Hindlimb muscle (tissue), 1 donor: ENCODE measurements at regions not wholly inside any gene's neighbourhood (a gene's known extent, or its start where the extent isn't known, plus 50 kb on each side); places are given as distances from the start of the nearest gene placed in this dataset.

ENCODE experiments used
- DNase-seq: peaks from one replicate; pipeline ENCODE4 v3.0.0-alpha.2; 2013

DNA sequence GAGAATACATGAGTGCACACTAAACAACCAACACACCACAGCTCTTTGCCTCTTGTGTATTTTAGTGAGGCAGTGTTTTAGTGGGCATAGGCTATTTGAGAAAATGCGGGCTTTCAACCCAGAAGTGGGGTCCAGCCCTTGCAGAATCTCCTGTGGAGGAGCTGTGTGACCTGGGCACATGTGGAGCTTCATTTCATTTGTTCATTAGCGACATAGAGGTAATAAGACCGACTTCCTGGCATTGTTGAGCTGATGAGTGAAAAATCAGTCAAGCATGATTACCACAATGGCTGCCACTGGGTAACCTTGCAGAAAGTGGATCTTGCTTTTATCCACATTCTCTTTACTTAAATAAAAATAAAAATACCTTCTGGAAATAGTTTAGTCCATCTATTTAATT is 923.5 kb downstream of the BCL11B start:
- no peak for DNase-seq

DNA sequence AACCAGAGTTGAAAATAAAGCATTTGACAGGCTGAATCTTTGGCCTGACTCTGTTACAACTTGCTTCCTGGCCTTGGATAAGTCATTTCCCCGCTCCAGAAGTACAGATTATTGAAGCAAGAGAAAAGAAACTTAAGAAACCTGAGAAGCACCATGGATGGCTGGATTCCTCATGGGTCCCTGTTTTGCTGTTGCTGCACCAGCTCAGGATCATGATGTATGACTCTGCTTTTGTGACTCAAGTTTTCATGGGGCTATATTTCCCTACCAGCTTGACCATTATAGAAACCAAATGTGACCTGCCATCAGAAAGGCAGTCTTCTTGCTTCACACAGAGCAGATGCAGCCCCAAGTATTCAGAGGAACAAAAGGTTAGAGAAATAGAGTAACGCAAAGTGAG is 921.8 kb downstream of the BCL11B start:
- DNase-seq = no peak

DNA sequence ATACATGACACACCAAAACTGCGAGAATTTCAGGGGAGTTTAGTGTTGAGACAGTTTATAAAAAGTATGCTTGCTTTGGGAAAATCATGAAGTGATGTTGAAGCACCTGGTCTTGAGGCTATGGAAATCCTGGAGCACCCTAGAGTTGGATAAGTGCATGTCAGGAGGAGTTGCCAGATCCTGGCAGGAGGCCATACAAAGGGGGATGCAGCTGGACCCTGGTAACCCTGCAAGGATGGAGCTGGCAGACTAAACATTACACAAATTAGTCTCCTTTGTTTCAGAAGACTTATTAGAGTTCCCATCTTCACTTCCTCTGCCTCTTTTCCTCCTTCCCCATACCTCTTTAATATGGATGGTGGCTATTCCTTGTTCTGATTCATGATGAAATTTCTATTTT is 907.0 kb downstream of the BCL11B start:
- DNase-seq = no peak

DNA sequence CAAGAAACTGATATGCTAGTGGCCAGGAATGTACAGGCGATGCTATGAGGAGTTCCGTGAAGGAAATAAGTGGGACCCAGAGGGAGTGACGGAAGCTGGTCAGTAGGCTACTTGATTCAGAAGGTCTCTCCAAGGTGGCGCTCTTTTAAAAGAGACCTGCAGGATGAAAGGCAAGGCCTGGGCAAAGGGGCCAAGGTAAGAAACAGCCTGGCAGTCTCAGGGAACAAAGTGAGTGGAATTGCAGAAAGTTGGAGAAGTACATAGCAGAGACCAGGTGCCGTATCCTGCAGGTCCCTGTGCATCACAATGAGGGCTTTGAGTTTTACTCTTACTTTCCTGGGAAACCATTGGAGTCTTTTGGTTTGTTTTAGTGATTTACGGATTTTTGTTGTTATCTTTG is 905.6 kb downstream of the BCL11B start:
- DNase-seq = no peak

DNA sequence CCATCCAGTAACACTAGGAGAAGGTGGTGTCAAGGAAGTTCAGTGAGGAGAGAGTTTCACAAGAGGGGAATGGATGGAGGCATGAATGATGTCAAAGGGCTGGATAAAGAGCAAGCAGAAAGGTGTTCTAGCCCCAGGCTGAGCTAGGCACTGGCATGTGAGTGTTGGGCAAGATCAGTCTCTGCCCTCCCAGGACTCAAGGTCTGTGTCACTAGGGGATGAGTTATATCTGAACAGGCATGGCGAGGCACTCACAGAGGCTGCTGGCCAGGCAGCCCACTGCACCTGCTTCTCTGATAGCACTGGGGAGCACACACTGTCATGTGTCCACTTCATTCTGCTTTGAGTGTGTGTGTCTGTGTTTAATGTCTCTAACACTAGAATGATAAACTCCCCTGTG is 903.8 kb downstream of the BCL11B start:
- DNase-seq = no peak

DNA sequence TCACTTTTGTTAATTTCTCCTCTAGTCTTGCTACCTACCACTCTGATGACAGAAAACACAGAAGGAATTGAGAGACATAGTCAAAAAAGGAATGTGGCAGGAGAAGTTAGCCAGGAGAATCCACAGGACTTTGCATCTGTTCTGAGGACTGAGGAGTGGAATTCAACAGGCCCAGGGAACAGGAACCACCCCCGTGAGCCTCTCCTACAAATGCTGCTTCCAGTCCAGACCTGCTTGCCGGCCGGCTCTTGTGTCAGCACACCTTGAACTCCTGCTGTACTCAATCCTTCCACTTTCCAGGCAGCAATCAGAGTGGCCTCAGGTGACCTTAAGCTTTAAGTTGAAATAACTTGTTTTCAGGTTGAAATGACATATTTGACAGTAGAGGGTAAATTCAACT is 903.1 kb downstream of the BCL11B start:
- no peak for DNase-seq

DNA sequence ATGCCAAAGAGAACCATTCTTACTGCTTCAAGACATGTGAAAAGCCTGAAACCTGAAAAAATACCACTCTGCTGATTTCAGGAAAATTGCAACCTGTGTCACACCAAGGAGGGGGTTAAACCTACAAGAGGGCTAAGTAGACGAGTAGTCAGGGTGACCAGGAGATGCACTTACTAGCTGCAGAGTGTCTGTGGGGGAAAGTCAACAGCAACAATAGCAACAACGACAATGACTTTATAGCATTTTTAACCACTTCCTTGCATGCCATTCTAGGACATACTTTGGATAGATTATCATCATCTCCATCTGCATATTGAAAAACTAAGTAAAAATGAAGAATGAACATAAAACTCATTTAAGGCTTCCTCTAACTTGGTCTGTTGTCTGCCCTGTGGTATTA is 902.7 kb downstream of the BCL11B start:
- DNase-seq = no peak

DNA sequence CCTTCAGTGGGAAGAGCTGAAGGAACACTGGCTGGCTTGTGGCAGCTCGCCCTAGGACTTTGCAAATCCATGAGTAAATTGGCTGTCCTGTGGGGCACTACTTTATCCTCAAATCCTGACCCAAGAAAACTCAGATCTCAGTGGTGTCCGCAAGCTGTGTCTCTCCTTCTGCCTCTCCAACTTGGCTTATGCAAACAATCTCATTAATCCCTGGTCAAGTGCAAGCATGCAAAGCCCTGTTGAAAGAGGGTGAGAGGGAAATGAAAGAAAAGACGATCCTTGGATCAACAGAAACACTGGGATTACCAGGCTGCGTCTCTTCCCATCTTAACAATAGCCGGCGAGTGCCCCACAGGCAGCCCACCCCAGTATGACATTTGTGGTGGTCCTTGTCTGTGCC is 901.6 kb downstream of the BCL11B start:
- DNase-seq = no peak

DNA sequence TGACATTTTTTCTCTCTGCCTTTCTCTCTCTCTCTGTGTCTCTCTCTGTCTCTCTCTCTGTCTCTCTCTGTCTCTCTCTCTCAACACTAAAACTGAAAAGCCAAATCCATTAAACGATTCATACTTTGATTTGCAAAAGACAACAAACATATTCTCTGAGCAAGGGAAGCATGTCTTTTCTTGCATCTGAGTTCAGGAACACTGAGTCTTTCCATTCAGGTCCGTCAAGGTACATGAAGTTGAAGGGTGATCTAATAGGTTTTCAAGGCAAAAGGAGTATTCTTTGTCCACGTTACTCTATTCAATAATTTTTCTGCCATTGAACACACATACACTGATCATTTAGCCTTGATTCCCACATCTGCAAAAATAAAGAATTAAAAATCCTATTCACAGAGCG is 900.9 kb downstream of the BCL11B start:
- no peak for DNase-seq

DNA sequence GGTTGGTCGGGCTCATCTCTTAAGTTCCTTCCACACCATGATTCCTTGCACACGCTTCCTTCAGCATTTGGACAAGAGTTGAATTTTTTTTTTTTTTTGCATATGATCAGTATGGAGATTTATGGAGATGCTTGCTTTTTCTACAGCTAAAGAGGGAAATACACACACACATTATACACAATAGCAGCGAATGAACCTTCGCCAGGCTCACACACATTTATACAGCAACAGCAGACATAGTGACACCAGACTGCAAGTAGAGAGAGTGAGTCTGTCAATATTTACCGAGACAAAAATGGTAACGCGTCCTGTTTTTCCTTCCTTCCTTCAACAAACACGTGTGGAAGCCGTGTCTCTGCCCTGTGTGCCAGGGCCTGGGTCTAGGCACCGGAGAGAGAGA is 897.9 kb downstream of the BCL11B start:
- DNase-seq = no peak

DNA sequence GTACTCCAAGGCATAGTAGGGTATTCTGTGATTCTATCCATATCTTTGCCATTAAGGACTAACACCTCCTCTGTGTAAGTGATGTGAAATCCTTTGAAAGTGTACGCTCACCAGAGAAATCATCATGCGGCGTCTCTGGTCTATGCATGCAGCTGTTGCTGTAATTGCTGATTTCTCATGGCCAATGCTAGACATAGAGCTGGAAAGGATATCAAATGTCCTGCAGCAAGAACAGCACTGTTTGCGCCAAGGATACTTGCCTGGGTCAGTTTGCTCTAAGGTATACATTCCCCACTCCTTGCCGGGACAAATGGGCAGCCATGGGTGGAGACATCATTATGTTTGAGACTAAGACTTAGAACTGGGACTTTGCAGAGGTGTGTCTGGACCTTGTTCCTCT is 896.4 kb downstream of the BCL11B start:
- DNase-seq = no peak

DNA sequence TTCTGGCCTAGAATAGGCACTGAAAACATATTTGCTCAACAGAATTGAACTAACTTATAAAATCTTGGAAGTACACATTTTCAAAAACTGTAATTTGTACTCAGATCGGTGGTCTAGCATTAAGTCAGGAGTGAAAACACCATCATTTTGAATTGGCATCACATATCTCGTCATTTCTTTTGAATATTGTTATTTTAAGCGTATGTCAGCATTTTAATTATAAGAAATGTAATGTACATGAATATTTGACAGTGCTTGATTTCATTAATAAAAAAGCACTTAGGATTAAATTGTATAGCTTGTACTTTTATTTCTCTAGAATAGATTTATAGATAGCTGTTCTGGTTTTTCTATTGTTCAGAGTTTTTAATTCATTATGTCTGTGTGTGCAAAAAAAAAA is 892.2 kb downstream of the BCL11B start:
- no peak for DNase-seq

DNA sequence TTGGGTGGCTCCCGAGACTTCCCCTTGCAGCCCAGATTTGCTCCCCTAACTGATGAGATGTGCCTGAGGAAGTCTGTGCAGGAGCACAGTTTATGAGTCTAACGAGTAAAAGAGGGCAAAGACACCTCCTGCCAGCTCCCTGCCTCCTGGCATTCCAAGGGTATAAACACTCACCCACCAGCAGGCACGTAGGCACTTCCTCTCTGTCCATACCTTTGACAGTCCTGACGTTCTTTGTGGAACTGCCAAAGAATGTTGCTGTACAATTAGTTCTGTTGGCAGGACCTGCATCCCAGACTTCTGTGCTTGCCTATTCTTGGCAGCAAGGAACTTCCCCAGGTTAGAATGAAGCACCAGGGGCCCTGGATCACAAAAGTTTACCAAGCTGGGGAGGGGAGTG is 889.3 kb downstream of the BCL11B start:
- DNase-seq = no peak

DNA sequence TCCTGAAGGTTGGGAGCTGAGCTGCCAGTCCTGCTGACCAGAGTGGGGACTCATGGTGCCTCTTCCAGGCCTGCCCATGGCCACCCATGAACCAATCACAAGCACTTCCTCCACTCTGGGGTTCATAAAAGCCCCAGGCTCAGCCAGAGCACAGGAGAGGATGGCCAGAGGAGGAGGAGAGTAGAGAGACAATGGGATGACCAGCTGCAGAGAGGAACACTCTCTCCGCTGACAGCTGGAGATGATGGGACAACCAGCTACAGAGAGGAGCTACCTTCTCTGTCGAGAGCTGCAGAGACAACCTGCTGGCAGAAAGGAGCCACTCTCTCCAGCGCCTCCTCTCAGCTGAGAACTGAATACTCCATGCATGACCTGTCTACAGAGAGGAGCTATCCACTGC is 886.1 kb downstream of the BCL11B start:
- DNase-seq = no peak

DNA sequence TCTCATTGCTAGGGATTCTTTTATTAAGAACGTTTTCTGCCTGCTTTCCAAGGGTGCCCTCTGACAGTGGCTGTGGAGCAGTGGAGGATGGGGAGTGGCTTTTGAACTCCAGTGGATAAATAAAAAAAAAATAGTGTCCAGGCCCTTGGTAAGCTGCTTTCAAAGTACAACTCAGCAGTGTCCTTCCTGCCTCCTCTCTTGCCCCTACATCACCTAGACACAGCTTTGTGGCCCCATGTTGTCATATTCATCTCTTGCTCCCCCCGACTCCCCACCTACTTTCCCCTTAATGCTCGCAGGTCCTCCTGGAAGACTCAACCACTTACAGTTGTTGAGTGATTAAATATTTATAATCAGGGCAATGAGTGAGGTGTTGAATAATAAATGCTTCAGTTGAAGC is 880.9 kb downstream of the BCL11B start:
- no peak for DNase-seq

DNA sequence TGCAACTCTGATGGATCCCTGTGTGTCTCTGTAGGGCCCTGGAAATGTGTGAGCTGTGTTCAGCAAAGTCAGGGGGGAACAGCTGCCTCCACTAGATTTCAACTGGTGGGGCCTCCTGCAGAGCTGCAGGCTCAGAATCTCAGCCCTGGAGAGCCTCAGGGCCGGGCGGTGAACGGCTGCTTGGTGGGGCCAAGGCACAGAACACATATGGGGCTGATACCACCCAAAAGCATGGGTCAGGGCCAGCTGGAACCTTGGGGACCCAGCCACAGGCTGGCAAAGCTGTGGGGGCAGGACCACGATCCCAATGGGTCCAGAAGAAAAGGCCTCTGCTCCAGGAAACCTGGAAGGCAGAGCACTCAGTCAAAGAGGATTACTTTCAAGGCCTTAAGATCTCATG is 878.5 kb downstream of the BCL11B start:
- DNase-seq = no peak

DNA sequence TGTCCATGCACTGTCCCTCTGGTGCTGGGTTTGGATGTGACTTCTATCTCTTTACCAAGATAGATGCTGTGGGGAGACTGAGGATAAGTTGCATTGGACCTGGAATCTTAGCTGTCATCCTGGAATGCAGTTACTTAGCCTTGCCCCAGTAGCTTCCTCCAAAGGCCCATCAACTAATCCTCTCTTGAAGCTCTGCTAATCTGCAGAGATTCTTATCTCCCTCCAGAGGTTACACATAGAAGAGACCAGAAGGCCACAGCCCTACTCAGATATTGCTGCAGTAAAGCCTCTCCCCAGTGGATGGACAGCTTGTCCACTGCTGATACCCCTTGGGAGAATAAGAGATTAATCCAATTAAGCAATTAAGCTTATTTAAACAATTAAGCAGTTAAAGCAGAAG is 867.2 kb downstream of the BCL11B start:
- DNase-seq = no peak

DNA sequence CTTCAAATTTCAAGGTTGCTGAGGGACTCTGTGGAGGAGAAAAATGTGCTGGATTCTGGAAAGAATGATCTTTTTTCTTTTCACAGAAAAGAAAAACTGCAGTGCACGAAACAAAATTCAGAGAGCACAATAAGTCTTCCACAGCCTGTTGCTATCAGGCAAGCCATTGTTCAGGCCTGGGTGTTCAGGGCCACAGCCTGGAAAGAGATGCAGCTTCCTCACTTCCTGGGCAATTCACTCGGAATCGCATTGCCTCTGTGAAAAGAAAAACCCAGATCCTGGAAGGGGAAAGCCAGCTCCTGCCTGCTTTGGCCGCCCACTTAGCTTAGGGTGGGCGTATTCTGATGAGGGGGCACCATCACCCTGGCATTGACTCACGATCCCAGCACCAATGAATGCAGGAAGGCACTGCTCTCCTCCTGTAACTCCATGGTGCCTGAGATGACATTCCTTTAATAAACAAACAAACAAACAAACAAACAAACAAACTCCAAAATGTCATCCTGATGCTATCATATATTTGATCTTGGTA is 863.9 kb downstream of the BCL11B start:
- no peak for DNase-seq

DNA sequence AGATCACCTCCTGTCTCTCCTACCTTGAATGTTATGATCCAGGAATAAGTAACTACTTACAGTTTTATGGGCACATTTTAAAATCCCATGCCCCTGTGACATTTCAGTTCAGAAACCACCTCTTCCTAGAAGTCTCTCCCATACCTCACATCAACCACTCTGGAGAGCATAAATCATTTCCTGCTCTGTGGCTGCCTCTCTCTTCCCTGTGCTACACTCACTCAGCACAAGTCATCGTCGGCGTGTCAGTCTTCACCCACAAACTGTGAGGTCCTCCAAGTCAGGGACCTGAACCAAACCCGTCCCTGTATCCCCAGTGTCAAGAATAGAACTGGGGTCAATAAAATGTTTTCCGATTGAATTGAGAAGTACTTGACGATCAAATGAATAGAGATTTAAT is 863.3 kb downstream of the BCL11B start:
- DNase-seq = no peak

DNA sequence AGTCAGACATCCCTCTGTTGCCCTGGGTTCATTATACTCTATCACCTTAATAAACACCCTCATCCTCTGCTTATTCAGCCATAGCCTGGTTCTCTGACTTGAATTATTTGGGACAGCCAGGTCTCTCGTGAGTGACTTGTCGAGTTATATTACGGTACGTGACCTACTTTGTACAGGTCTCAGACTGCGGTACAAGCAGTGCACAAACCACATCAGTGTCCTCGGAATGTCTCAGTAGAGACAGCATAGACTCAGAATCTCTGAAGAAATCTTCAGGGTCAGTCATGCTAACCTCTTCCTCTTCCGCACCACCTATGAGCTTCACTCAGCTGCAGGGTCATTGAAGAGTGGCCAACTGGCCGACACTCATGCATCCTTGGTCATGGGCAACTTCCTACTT is 860.8 kb downstream of the BCL11B start:
- no peak for DNase-seq

DNA sequence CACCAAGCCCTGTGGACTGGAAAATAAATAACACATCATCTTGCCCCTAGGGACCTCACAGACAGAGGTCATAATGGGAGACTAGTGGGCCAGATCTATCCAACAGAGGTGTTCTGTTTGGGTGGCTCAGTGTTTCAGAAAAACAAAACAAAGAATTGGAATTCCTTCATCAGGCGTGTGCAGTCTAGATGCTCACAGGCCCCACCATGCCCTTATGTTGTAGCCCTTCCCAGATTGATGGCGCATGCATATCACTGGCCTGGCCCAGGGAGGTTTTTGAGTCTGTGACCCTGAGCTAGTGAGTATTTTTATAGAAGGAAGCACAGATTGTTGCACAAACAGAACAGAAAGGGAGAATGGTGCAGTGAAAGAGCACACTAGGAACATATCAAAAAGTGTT is 859.6 kb downstream of the BCL11B start:
- DNase-seq = no peak

DNA sequence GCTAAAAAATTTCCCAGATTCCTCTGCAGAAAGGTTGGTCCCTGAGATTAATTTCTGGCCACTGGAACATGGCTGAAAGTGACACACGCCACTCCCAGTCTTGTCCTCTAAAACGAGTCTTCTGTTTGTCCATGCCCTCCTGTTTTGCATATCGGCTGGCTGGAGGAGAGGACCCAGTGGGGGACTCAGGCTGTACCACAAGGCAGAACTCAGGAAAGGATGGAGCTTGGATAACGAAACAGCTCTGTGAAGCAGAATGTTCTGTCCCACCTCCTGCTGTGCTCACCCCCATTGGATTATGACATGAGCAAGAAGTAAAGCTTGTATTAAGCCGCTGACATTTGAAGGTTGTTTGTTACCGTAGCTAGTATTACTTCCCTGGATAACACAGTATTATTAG is 856.2 kb downstream of the BCL11B start:
- no peak for DNase-seq

DNA sequence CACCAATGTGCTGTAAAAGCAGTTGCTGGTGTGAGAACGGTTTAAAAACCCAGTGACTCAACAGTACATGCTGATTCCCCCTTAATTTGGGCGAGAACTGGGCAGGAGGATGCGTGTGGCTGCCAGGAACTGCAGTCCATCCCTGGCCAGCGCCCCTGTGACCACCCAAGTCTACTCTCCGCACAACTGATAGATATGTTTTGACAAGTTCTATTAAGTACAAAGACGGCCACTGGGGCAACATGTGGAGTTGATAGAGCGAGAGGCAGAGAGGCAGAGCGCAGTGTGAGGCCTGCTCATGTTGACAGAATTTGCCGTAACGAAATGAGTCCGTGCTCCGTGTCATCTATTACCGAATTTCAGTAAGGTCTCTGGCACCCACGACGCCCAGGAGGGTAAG is 855.0 kb downstream of the BCL11B start:
- DNase-seq = no peak

DNA sequence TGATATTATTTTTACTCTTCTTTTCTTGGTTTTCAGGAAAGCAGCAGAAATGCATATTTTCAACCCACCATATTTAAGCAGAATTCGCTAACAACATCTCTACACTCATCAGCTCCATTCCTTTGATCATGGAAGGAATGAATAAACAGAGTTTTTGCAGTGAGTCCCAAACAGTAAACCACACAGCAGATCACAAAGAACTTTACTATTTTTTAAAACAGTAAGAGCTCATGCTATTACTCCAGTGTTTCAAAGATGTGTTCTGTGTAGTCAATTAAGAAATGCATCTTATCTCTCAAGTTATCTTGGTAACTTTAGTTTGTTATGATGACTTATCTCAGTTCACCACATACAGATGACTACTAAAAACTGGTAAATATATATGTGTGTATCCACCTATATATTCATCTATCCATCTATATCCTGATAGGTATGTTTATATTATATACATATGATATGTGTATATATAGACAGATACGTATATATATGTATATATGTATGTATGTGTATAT is 843.5 kb downstream of the BCL11B start:
- DNase-seq = no peak

DNA sequence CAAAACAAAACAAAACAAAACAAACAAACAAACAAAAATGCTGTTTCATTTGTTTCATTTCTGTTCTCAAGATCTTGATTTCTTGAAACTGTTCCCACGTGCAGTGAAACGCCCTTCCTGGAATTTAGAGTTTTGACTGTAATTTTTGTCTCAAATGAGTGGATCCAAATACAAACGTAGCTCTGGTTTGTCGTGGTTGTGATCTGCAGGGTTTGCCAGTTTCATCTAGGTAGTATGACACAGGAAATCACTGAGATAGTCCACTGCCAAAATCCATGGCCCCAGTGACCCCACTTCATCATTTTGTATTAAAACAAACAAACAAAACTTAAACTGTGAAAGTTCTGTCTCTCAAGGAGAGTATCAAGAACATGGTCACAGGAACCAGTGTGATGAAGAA is 838.6 kb downstream of the BCL11B start:
- DNase-seq = no peak

DNA sequence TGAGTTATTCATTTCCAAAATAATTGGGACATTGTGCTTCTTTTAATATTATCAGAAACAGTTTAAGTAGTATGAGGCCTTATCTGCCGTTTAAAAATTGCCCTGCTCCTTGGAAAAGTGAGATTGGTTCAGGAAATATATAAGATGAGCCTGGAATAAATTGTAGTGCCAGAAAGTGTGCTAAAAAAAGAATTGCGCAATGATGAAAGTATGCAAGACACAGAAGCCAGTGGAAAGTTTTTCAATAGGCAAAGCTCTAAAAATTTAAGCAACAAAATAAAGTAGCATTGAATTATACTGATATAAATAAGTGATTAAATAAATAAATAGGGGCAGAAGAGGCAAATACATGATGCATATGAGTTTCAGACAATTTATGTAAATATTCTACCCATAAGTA is 834.9 kb downstream of the BCL11B start:
- DNase-seq = no peak
